ENCODE measurements at regions not wholly inside any gene's neighbourhood (a gene's known extent, or its start where the extent isn't known, plus 50 kb on each side); places are given as distances from the start of the nearest gene placed in this dataset.
"Not testable (repeated sequence)": the region's sequence is repeated elsewhere in the genome, so short reads cannot be mapped to it uniquely, and the experiment has no call there.

DNA sequence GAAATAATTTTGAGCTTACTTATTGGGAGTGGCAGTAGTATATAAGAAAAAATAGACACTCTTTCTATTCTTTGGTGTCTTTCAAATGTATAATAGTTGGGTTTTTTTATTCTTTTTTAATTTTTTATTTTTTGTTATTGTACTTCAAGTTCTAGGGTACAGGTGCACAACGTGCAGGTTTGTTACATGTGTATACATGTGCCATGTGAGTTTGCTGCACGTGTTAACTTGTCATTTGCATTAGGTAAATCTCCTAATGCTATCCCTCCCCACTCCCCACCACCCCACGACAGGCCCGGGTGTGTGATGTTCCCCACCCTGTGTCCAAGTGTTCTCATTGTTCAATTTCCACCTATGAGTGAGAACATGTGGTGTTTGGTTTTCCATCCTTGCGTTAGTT is 1552.4 kb upstream of the B3GALT2 start:
- DNase-seq, result not testable (repeated sequence)

DNA sequence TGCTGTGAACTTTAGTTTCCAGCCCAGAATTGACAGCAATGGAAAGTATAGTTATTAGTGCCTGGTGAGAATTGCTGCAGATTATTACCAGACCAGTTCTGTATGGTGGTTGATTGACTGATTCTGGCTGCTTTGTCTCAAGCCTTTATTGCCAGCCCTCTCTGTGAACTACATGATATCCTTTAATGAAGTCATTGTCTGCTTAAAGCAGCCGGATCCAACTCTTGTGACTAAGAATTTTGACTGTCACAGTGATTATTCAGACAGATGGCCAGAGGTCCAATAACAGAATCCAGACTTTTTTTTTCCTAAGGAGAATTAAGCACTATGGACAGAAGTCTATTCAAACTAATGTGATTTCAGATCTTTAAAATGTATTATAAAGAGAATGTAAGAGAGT is 1548.6 kb upstream of the B3GALT2 start:
- no peak for DNase-seq

DNA sequence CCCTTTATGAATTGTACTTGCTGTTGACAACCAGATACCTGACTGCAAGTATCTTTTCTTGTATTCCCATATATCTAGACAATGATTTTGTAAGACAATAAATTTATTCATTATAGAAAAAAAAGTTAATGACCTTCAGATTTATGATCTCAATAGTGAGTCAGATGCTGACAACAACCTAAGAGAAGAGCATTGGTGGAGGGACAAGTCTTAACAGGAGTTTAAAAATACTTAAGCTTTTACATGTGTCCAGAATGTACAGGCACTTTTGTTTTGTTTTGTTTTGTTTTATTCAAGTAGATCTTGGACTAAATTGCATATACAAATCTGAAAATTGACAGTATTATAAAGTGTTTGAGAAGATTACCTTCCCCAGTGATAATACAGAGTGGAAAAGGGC is 1544.6 kb upstream of the B3GALT2 start:
- DNase-seq, result no peak

DNA sequence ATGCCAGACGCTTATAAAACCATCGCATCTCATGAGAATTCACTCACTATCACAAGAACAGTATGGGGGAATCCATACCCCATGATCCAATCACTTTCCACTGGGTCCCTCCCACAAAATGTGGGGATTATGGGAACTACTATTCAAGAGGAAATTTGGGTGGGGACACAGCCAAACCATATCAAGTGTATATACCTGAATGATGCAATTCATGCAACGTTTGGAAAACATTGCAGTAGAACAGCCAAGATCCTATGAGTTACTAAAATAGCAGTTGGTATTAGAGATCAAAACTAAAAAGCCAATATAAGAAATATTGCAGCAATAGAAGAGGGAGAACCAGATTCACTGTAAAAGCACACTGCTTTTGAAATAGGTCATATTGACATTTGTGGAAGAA is 1543.9 kb upstream of the B3GALT2 start:
- no peak for DNase-seq

DNA sequence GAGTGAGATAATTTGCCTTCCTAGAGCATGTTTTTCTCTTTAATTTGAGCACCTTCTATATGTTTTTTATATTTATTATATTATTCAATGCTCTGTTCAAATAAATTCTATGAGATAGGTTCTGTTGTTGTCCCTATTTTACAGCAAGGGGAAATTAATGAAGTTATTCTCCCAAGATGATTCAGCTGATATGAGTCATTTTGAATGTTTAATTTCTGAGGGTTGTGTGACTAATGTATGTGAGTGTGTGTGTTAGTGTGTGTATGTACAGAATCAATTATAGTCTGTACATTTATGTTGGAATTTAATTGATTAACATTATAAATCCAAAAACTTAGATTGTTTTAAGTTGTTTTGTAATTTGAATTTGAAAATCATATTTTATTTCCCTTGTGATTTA is 1536.7 kb upstream of the B3GALT2 start:
- DNase-seq, result no peak

DNA sequence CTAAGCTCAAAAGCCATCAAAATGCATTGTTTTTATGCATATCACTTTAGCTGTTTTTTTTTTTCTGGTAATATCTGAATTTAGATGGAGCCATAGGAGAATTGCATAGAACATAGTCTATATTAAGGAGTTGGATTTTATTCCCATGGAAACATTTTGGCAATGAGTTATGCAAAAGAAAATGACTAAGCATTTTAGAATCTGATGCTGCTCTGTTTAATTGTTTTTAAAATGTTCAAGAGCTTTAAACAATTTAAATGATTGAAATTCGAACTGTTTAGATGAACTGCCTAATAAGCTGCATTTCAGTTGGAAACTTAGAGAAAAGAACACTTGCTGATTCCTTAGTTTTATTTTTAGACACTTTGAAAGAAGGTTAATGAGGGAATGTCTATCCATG is 1531.5 kb upstream of the B3GALT2 start:
- DNase-seq, result no peak

DNA sequence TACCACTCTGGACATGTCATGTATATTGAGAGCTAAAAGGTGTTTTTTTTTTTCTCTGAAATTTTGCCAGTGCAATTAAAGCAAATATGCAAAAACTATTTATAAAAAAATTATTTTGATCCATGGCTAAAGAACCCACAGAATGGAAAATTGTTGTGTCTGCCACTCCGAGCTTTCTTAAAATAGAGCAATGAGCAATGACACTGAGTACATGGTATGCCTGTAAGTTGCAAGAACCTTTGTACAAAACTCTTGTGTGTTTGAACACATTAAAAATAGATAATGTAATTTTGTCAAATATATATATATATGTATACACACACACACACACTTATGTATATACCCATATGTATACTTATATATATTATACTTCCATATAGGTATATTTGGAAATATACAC is 1530.9 kb upstream of the B3GALT2 start:
- no peak for DNase-seq

DNA sequence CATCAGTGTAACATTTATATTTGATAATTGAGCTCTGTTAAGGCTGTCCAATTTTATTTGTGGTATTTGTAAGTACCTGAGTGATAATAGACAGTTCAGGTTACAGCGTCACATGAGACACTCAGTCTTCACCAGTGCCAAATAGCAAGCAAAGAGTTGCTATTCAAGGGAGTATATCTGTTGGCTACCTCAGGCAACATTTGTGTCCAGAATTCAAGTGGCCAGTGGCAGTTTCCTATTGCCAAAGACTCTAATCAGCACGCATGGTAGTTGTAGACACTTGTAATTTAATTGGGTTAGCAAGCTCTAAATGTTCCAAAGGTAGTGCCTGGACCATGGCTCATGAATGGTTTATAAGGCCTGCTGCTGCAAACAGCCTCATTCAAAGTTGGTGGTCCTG is 1524.3 kb upstream of the B3GALT2 start:
- DNase-seq, result no peak

DNA sequence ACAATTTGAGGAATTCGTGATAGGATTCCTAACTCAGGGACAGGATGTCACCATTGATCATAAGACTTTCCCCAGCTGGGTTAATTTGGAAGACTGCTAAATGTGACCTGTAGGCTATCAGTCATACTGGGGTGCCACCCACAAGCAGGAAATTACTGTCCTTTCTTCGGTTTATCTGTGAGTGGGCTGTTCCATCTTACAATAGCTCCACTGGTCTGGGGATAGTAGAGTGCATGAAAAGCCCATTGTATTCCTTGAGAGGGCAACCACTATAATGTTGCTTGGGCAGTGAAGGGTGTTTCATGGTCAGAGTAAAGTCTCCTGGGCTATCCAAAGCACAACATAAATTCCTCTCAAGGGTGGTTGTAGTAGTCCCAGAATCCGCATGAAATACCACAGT is 1523.0 kb upstream of the B3GALT2 start:
- no peak for DNase-seq

DNA sequence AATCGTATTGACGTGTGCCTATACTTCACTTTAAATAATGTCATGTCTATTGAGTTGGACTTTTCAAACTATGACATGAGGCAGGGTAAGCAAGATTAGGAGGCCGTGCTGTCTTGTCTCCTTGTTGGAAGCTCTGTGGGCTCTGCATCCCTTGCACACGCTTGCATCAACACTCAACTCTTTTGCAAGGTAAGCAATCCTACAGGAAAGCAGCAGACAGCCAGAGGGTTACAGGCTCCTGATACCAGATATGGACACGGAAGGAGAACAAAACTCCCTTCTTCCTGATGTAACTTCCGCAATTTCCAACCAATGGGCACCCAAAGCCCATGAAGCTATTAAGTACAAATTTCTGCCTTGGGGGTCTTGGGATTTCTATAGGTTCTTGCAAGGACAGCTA is 1520.7 kb upstream of the B3GALT2 start:
- DNase-seq, result no peak

DNA sequence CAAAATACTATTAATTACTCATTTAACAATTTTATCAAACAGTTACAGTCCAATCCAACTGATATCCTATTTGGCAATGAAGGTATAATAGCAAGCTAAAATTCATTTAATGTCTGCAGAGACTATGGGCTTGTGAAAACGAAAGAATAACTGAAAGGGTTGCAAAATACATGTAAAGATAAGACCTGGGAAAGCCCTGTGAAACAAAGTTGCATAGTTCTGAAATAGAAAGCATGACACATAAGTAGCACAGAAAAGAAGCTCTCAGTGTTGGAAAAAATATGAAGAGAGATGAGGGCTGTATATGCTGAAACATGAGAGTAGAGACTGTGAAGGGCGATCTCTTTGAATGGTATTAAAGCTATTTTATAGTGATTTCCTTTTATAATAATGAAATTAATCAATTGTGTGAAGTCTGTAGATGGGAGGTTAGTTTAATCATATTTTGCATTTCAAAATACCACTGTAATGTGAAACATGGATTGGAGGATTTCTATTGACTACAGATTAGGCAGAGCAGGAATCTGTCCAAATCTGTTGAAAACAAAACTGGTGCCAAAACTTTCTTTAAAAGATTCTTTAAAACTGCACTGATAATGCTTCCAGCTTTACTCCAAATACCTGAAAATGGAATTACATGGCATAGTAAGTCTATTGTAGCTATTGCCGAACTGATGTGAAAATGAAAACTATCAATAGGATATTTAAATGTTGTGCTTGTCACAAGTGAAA is 1518.9 kb upstream of the B3GALT2 start:
- no peak for DNase-seq

DNA sequence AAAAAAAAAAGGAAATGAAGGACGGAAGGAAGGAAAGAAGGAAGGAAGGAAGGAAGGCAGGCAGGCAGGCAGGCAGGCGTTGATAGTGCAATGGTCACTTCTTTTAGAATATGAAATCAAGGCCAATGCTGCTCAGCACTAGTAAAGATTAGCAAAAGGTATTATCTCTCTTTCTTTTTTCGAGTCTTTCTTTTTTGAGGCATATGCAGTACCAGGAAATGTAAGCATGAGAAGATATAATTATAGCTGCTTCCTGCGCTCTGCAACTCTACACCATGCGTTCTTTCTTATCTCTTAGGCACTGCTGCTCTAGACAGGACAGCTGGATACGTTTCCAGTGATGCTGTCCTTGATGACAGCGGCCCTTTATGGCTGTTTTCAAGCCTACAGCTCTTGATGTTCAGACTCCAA is 1512.5 kb upstream of the B3GALT2 start:
- no peak for DNase-seq

DNA sequence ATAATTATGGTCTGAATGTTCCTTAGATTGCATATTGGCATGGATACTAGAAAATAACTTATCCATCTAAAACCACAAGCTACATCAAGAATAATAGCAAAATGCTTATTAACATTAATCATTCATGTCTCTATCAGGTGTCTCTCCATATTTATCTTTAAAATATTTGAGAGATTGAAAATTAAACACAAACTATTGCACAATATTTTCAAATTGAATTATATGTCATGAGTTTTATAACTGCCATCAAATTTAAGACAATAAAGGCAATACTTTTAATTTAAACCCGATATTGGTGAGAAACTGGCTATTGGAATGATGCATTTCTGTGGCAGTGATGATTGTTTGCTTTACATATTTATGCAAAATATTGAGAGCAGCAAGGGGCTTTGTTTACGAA is 1506.8 kb upstream of the B3GALT2 start:
- no peak for DNase-seq

DNA sequence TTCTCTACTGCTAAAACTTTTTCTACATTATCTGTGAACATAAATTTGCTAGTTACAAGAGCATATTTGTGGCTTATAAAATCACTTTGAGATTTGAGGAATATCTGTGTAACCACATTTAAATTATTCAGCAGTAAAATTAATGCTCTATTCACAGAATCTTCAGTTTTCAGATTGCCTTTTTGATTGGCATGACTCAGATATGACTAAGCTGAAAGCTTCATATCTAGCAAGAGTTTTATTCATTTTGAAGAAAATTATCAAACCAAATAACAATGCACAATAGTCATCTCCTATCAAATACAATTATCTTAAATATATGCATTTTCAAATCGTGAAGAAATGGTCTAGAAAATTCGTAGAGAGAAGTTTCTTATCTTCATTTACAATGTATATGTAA is 1498.2 kb upstream of the B3GALT2 start:
- DNase-seq, result no peak

DNA sequence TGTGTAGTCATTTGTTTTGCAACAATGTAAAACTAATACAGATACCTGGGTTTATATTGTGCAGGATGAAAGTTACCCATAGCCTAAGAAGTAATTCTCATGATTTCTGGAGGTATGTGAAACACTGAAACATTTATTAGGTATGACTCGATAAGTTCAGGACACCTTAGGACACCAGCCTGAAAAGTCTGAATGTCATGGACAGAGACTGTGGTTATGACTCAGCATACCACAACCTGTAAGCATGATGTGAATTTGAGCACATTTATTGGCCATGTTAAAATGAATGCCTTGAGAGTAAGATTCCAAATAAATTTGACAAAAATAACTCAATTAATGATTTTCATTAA is 1471.7 kb upstream of the B3GALT2 start:
- no peak for DNase-seq

DNA sequence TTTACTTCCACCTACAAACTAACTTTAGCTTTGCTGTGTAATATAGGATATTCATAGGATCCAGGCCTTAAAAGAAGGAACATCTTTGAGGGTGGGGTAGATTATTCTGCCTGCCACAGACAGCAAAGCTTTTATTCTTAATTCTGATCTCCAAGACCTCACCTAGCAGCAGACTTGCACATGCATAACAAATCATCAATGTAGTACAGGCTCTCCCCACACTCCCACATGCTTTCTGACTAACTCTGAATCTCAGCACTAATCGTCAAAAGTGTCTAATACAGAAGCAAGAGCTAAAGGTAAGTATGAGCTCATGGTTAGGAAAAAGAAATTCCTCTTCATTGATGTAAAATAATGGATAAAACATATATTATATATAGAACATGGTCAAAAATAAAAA is 1468.5 kb upstream of the B3GALT2 start:
- DNase-seq, result no peak

DNA sequence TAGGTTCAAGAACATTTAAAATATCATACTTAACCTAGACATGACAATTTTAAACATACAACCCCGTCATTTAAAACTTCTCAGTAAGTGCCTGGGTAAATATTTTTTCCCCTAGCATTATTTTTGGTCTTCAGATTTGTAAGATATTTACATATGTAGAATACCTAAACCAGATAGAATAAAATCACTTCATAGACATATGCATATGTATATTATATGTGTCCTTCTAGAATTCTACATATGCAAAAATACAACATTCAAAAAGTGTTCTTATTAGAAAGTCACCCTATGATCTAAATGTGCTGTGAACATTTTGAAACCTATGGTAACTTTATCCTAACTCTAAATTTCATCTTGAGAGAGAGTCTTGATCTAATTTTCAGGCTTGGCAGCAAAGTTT is 1467.0 kb upstream of the B3GALT2 start:
- DNase-seq, result no peak

DNA sequence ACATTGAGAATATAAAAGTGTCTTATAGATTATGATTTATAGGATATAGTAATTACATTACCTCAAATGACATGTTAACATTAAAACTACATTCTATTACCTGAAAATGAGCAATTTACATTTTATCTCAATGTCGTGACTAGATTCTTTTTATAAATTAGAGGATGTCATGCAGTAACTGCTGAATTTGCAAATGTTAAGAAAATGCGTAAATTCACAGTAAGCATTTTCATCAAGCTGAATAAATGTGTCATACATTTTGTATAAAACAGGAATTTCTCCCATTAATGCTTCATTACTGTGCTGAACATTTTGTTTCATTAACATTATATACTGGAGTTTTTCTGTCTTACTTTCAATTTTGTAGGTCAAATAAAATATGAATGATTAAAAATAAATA is 1460.7 kb upstream of the B3GALT2 start:
- DNase-seq, result no peak

DNA sequence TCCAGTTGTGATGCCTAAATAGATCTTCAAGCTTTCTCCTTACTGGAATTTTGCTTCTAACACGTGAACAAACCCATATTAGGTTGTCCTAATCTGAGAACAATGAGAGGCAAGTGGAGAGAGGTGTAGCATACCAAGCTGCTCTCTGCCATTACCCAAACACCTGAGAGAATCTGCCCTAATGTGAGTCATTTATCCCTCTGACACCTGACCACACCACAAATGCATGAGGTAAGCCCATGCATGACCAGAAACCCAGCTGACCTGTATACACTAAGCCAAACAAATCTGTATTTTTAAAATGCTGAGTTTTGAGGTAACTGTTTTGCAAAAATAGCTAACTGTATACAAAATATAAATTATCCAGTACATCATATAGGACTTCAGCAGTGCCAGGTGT is 1458.1 kb upstream of the B3GALT2 start:
- DNase-seq, result no peak

DNA sequence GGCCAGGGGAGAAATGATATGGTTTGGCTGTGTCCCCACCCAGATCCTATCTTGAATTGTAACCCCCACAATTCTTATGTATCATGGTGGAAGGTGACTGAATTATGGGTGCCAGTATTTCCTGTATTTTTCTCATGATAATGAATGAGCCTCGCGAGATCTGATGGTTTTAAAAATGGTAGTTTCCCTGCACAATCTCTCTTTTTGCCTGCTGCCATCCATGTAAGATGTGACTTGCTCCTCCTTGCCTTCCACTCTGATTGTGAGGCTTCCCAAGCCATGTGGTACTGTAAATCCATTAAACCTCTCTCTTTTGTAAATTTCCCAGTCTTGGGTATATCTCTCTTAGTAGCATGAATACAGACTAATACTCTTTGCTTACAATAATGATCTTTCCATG is 1453.9 kb upstream of the B3GALT2 start:
- DNase-seq, result no peak

DNA sequence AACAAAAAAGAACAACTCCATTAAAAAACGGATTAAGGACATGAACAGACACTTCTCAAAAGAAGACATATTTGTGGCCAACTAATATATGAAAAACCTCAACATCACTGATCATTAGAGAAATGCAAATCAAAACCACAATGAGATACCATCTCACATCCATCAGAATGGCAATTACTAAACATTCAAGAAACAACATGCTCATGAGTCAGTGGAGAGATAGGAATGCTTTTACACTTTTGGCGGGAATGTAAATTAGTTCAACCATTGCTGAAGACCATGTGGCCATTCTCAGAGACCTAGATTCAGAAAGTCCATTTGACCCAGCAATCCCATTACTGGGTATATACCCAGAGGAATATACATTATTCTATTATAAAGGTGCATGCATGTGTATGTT is 1442.6 kb upstream of the B3GALT2 start:
- DNase-seq, result no peak

DNA sequence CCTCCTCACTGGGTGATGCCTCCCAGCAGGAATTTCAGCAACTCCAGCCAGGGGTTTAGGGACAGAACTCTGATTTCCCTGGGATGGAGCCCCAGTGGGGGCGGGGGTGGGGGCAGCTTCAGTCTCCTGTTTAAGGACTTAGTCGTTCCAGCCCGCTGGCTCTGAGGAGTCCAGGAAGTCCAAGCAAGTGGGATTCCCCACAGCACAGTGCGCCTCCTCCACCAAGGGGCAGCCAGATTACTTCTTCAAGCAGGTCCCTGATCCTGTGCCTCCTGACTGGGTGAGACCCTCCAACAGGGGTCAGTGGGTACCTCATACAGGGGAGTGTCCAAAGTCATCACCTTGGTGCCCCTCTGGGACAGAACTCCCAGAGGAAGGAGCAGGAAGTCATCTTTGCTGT is 1438.4 kb upstream of the B3GALT2 start:
- DNase-seq, result no peak

DNA sequence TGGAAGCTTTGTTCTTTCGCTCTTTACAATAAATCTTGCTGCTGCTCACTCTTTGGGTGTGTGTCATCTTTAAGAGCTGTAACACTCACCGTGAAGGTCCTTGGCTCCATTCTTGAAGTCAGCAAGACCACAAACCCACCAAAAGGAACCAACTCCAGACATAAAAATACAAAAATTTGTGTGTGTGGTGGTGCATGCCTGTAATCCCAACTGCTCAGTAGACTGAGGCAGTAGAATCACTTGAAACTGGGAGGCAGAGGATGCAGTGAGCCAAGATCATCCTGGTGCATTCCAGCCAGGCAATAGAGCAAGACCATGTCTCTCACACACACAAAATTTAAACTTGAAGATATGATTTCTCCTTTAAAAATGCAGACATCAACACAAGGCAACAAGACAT is 1431.7 kb upstream of the B3GALT2 start:
- DNase-seq, result no peak

DNA sequence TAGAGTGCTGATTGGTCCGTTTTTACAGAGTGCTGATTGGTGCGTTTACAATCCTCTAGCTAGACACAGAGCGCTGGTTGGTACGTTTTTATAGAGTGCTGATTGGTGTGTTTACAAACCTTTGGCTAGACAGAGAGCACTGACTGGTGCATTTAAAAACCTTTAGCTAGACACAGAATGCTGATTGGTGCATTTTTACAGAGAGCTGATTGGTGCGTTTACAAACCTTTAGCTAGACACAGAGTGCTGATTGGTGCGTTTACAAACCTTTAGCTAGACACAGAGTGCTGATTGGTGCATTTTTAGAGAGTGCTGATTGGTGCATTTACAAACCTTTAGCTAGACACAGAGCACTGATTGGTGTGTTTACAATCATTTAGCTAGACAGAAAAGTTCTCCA is 1430.9 kb upstream of the B3GALT2 start:
- DNase-seq, result not testable (repeated sequence)

DNA sequence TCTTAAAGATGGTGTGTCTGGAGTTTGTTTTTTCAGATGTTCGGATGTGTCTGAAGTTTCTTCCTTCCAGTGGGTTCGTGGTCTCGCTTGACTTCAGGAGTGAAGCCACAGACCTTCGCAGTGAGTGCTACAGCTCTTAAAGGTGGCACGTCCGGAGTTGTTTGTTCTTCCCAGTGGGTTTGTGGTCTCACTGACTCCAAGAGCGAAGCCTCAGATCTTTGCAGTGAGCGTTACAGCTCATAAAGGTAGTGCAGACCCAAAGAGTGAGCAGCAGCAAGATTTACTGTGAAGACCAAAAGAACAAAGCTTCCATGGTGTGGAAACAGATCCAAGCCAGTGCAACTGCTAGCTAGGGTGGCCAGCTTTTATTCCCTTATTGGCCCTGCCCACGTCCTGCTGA is 1430.4 kb upstream of the B3GALT2 start:
- DNase-seq, result no peak

DNA sequence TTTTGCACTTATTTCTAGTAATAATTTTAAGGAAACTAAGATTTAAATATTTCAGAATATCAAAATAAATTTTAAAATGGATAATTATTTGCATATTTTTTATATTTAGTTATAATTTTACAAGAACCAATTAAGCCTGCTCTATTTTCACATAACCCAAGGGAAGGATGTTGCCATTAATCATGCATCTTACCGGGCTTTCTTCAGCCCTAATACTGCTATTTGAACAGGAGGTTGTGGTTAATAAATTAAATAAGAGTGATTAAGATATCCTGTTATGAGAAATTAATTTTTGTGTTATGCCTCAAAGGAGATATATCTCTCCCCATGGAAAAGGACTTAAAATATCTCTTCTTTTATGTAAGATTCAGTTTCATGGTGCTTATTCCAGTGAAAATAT is 1415.8 kb upstream of the B3GALT2 start:
- no peak for DNase-seq
